HAP-1 (cell line): ENCODE measurements at regions not wholly inside any gene's neighbourhood (a gene's known extent, or its start where the extent isn't known, plus 50 kb on each side); places are given as distances from the start of the nearest gene placed in this dataset.

ENCODE experiments used
- DNase-seq, 2 experiments: peaks; one replicate each; pipeline ENCODE4 v3.0.0-alpha.2; 2016 to 2020; ENCODE audit warnings: low spot score in 2 of 2
- H3K27me3 ChIP-seq: fragments of 250-450 bp; sonication (Bioruptor Pico); 2 replicates; pipeline ENCODE4 v1.5.1; 2020; ENCODE audit warnings: low read depth, mild to moderate bottlenecking, moderate library complexity
- H3K36me3 ChIP-seq: fragments of 250-450 bp; sonication (Bioruptor Pico); replicated peaks from 2 replicates; pipeline ENCODE4 v1.5.1; 2020; ENCODE audit warnings: mild to moderate bottlenecking
- H3K4me1 ChIP-seq: fragments of 250-450 bp; sonication (Bioruptor Pico); 2 replicates; pipeline ENCODE4 v1.5.1; 2020; ENCODE audit warnings: mild to moderate bottlenecking
- H3K4me3 ChIP-seq: fragments of 250-450 bp; sonication (Bioruptor Pico); 2 replicates; pipeline ENCODE4 v1.5.1; 2020; ENCODE audit warnings: mild to moderate bottlenecking, moderate library complexity
- H3K9me3 ChIP-seq: fragments of 250-450 bp; sonication (Bioruptor Pico); 2 replicates; pipeline ENCODE4 v1.5.1; 2020; ENCODE audit warnings: mild to moderate bottlenecking, moderate library complexity
- in situ Hi-C: fragments of 300-500 bp; cut with MboI; formaldehyde crosslinking; loops from 3 replicates; pipeline ENCODE4 v1.14.3; 2020; ENCODE audit warnings: low sequenced_read_pairs, inconsistent platforms, mixed read lengths

- H3K36me3 ChIP-seq: no peaks in the 10 kb centered on the region
- in situ Hi-C loops: no loop called here
- H3K4me3 ChIP-seq: no peak overlapping the region
These were observed 253.8 kb downstream of the DHX15 start for GRCh38 chr4:24330573-24330972.

GRCh38 chr4:24330172-24330571, 254.2 kb downstream of the DHX15 start:
- no peaks in the 10 kb centered on the region for H3K36me3 ChIP-seq
- no peak overlapping the region for H3K4me3 ChIP-seq
- no peaks in the 10 kb centered on the region for H3K4me1 ChIP-seq
- H3K9me3 ChIP-seq: no peaks in the 10 kb centered on the region
- H3K27me3 ChIP-seq: no peaks in the 10 kb centered on the region
- in situ Hi-C loops: no loop called here
- DNase-seq: no peak

More at GRCh38 chr4:24330573-24330972, 253.8 kb downstream of the DHX15 start:
- Histone ChIP-seq H3K4me1 (no peaks in the 10 kb centered on the region), H3K9me3 (no peaks in the 10 kb centered on the region), H3K27me3 (no peaks in the 10 kb centered on the region)
- DNase-seq: no peak

- in situ Hi-C loops: no loop called here
- no peaks in the 10 kb centered on the region for H3K36me3 ChIP-seq
- no peaks in the 10 kb centered on the region for H3K4me1 ChIP-seq
- no peak for DNase-seq
- H3K27me3 ChIP-seq: no peaks in the 10 kb centered on the region
- H3K4me3 ChIP-seq: no peak overlapping the region
- no peaks in the 10 kb centered on the region for H3K9me3 ChIP-seq
These were observed 255.6 kb downstream of the DHX15 start for GRCh38 chr4:24328711-24329110.

GRCh38 chr4:24328310-24328709, 256.0 kb downstream of the DHX15 start:
- Histone ChIP-seq H3K9me3 (no peaks in the 10 kb centered on the region), H3K4me1 (no peaks in the 10 kb centered on the region), H3K27me3 (no peaks in the 10 kb centered on the region), H3K4me3 (no peak overlapping the region), H3K36me3 (no peaks in the 10 kb centered on the region)
- DNase-seq: peak in 1 of 2 experiments; percentile 23
- in situ Hi-C loops: no loop called here

- H3K9me3 ChIP-seq: no peaks in the 10 kb centered on the region
- H3K36me3 ChIP-seq: no peaks in the 10 kb centered on the region
- no peaks in the 10 kb centered on the region for H3K27me3 ChIP-seq
- no peak overlapping the region for H3K4me3 ChIP-seq
- peaks cover 35% of the 10 kb centered on the region for H3K4me1 ChIP-seq
- no peak for DNase-seq
- in situ Hi-C loops: no loop called here
These were observed 261.4 kb downstream of the DHX15 start for GRCh38 chr4:24322995-24323394.

GRCh38 chr4:24322511-24322910, 261.8 kb downstream of the DHX15 start:
- Histone ChIP-seq H3K27me3 (no peaks in the 10 kb centered on the region), H3K36me3 (no peaks in the 10 kb centered on the region), H3K4me1 (peaks cover 35% of the 10 kb centered on the region), H3K4me3 (no peak overlapping the region), H3K9me3 (no peaks in the 10 kb centered on the region)
- in situ Hi-C loops: no loop called here
- DNase-seq: no peak

GRCh38 chr4:24321616-24322015, 262.7 kb downstream of the DHX15 start:
- Histone ChIP-seq H3K4me1 (peaks cover 41% of the 10 kb centered on the region), H3K9me3 (no peaks in the 10 kb centered on the region), H3K27me3 (no peaks in the 10 kb centered on the region), H3K4me3 (no peak overlapping the region), H3K36me3 (no peaks in the 10 kb centered on the region)
- peak; percentile 8 to 77 for DNase-seq
- in situ Hi-C loops: no loop called here

GRCh38 chr4:24321131-24321530, 263.2 kb downstream of the DHX15 start:
- no peaks in the 10 kb centered on the region for H3K36me3 ChIP-seq
- H3K27me3 ChIP-seq: no peaks in the 10 kb centered on the region
- no peaks in the 10 kb centered on the region for H3K9me3 ChIP-seq
- no peak overlapping the region for H3K4me3 ChIP-seq
- peaks cover 46% of the 10 kb centered on the region for H3K4me1 ChIP-seq
- in situ Hi-C loops: no loop called here
- peak; percentile 32 to 68 for DNase-seq

GRCh38 chr4:24319387-24319786, 265.0 kb downstream of the DHX15 start:
- in situ Hi-C loops: no loop called here
- no peak overlapping the region for H3K4me3 ChIP-seq
- H3K9me3 ChIP-seq: no peaks in the 10 kb centered on the region
- H3K27me3 ChIP-seq: no peaks in the 10 kb centered on the region
- no peaks in the 10 kb centered on the region for H3K36me3 ChIP-seq
- no peak for DNase-seq
- H3K4me1 ChIP-seq: peaks cover 50% of the 10 kb centered on the region

GRCh38 chr4:24315056-24315455, 269.3 kb downstream of the DHX15 start:
- no peak overlapping the region for H3K4me3 ChIP-seq
- H3K36me3 ChIP-seq: no peaks in the 10 kb centered on the region
- in situ Hi-C loops: no loop called here
- H3K27me3 ChIP-seq: no peaks in the 10 kb centered on the region
- H3K4me1 ChIP-seq: peaks cover 23% of the 10 kb centered on the region
- H3K9me3 ChIP-seq: no peaks in the 10 kb centered on the region
- no peak for DNase-seq

GRCh38 chr4:24312261-24312913, 272.0 kb downstream of the DHX15 start:
- H3K36me3 ChIP-seq: no peaks in the 10 kb centered on the region
- no peak for DNase-seq
- H3K4me3 ChIP-seq: no peak overlapping the region
- H3K4me1 ChIP-seq: peaks cover 16% of the 10 kb centered on the region
- no peaks in the 10 kb centered on the region for H3K9me3 ChIP-seq
- in situ Hi-C loops: no loop called here
- H3K27me3 ChIP-seq: no peaks in the 10 kb centered on the region

- Histone ChIP-seq H3K4me1 (no peaks in the 10 kb centered on the region), H3K27me3 (no peaks in the 10 kb centered on the region), H3K9me3 (no peaks in the 10 kb centered on the region; the same call in 1 of the 2 replicates), H3K36me3 (no peaks in the 10 kb centered on the region), H3K4me3 (no peak overlapping the region)
- in situ Hi-C loops: no loop called here
- DNase-seq: no peak
These were observed 280.4 kb downstream of the DHX15 start for GRCh38 chr4:24303926-24304325.

- Histone ChIP-seq H3K36me3 (no peaks in the 10 kb centered on the region), H3K4me1 (no peaks in the 10 kb centered on the region), H3K4me3 (no peak overlapping the region), H3K27me3 (no peaks in the 10 kb centered on the region), H3K9me3 (no peaks in the 10 kb centered on the region; the same call in 1 of the 2 replicates)
- DNase-seq: no peak
- in situ Hi-C loops: no loop called here
These were observed 285.4 kb downstream of the DHX15 start for GRCh38 chr4:24298911-24299310.

GRCh38 chr4:24287096-24287495, 297.3 kb downstream of the DHX15 start:
- Histone ChIP-seq H3K9me3 (no peaks in the 10 kb centered on the region), H3K36me3 (no peaks in the 10 kb centered on the region), H3K27me3 (no peaks in the 10 kb centered on the region; the same call in 1 of the 2 replicates), H3K4me1 (no peaks in the 10 kb centered on the region), H3K4me3 (no peak overlapping the region)
- no peak for DNase-seq
- in situ Hi-C loops: no loop called here

- DNase-seq: no peak
- Histone ChIP-seq H3K36me3 (no peaks in the 10 kb centered on the region), H3K4me1 (no peaks in the 10 kb centered on the region), H3K27me3 (no peaks in the 10 kb centered on the region; the same call in 1 of the 2 replicates), H3K4me3 (no peak overlapping the region), H3K9me3 (no peaks in the 10 kb centered on the region)
- in situ Hi-C loops: no loop called here
These were observed 298.6 kb downstream of the DHX15 start for GRCh38 chr4:24285759-24286158.
